ENCODE measurements at regions not wholly inside any gene's neighbourhood (a gene's known extent, or its start where the extent isn't known, plus 50 kb on each side); places are given as distances from the start of the nearest gene placed in this dataset.

DNA sequence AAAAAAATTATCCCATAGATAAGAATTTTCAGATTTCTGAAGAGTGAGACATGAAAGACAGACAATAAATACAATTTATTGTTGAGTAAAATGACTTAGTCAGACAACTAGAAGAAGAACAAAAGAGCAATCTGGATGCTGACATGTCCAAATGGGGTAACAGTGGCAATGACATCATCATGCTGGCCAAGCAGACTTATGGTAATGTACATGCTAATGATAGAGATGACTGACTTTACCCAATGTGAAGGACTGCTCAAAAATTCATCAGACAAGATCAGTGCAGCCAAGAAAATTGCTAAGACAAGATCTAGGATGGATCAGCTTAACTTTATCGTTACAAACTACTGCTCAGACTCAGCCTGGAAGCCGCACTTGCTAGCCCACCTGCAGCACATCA is 70.5 kb upstream of the SRD5A2 start:
- TF ChIP-seq, protein P1, sequence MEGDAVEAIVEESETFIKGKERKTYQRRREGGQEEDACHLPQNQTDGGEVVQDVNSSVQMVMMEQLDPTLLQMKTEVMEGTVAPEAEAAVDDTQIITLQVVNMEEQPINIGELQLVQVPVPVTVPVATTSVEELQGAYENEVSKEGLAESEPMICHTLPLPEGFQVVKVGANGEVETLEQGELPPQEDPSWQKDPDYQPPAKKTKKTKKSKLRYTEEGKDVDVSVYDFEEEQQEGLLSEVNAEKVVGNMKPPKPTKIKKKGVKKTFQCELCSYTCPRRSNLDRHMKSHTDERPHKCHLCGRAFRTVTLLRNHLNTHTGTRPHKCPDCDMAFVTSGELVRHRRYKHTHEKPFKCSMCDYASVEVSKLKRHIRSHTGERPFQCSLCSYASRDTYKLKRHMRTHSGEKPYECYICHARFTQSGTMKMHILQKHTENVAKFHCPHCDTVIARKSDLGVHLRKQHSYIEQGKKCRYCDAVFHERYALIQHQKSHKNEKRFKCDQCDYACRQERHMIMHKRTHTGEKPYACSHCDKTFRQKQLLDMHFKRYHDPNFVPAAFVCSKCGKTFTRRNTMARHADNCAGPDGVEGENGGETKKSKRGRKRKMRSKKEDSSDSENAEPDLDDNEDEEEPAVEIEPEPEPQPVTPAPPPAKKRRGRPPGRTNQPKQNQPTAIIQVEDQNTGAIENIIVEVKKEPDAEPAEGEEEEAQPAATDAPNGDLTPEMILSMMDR (IDR thresholded peaks at IDR 0.05) = no peak
- TF ChIP-seq POLR2A (IDR thresholded peaks at IDR 0.05) (no peak), POLR2AphosphoS5 (IDR thresholded peaks at IDR 0.05) (no peak), EP300 (IDR thresholded peaks at IDR 0.05) (no peak)
